B cell (primary cell): ENCODE measurements at regions not wholly inside any gene's neighbourhood (a gene's known extent, or its start where the extent isn't known, plus 50 kb on each side); places are given as distances from the start of the nearest gene placed in this dataset.
"Not testable (repeated sequence)": the region's sequence is repeated elsewhere in the genome, so short reads cannot be mapped to it uniquely, and the experiment has no call there.

Experiments used
- ATAC-seq: fragments of 200-7000 bp; cut with Tn5 transposase; one replicate; pipeline ENCODE4 v1.10.0; 2021; ENCODE audit warnings: low read depth, mild to moderate bottlenecking, moderate number of reproducible peaks, moderate library complexity
- CTCF ChIA-PET: fragments of 350-600 bp; sonication (Branson Sonifier 250); formaldehyde crosslinking; loops from one replicate; lab custom pipeline; 2021; ENCODE audit warnings: antibody characterized with exemption, inconsistent platforms; lab: Charles Lee
- POLR2A ChIA-PET: fragments of 350-600 bp; sonication (Branson Sonifier 250); formaldehyde crosslinking; loops from one replicate; lab custom pipeline; 2021; ENCODE audit warnings: antibody characterized with exemption; lab: Charles Lee
- DNase-seq: peaks from one replicate; pipeline ENCODE4 v3.0.0; 2013
- H2AFZ ChIP-seq: 2 replicates; pipeline ENCODE4 v1.6.1; 2012; ENCODE audit warnings: mild to moderate bottlenecking, low read depth, low read length; ENCODE audit not compliant: insufficient read depth, poor library complexity, severe bottlenecking
- H3K27ac ChIP-seq, 2 donors: 1 replicate in 1 of 2; 2 replicates in 1 of 2; pipeline ENCODE4 v1.5.1; 2012 to 2013; ENCODE audit warnings: low read length in 2 of 2, mild to moderate bottlenecking in 2 of 2, moderate library complexity in 1 of 2
- H3K27me3 ChIP-seq, 4 experiments: fragments of 200-600 bp in 1 of 4; sonication (generic) in 1 of 4; replicated peaks in 1 of 4; 1 replicate in 2 of 4; 2 replicates in 2 of 4; pipeline versions ENCODE4 v1.6.1 to v1.7.0; 2013 to 2016; ENCODE audit warnings: low read length in 3 of 4, mild to moderate bottlenecking in 2 of 4, mixed read lengths in 1 of 4, moderate library complexity in 1 of 4; ENCODE audit not compliant: insufficient read depth in 4 of 4, control insufficient read depth in 3 of 4; ENCODE audit errors: control extremely low read depth in 1 of 4
- H3K36me3 ChIP-seq, 2 experiments: replicated peaks in 1 of 2; 1 replicate in 1 of 2; 2 replicates in 1 of 2; pipeline versions ENCODE4 v1.6.1 to v1.7.1; 2013; ENCODE audit warnings: low read length in 1 of 2; ENCODE audit not compliant: insufficient read depth in 2 of 2, control insufficient read depth in 1 of 2; ENCODE audit errors: control extremely low read depth in 1 of 2, extremely low read depth in 1 of 2
- H3K4me1 ChIP-seq, 2 donors: fragments of 200-600 bp in 1 of 2; sonication (generic) in 1 of 2; 1 replicate in 1 of 2; 2 replicates in 1 of 2; pipeline versions ENCODE4 v1.5.1 to v1.6.1; 2013 to 2017; ENCODE audit warnings: low read length in 2 of 2; ENCODE audit not compliant: control insufficient read depth in 2 of 2, insufficient read depth in 2 of 2
- H3K4me2 ChIP-seq: replicated peaks from 2 replicates; pipeline ENCODE3; 2012; ENCODE audit warnings: mild to moderate bottlenecking, low read depth, low read length; ENCODE audit not compliant: poor library complexity, severe bottlenecking
- H3K4me3 ChIP-seq, 5 experiments: fragments of 200-600 bp in 1 of 5; sonication (generic) in 1 of 5; 1 replicate in 3 of 5; 2 replicates in 2 of 5; pipeline versions ENCODE4 v1.5.1 to v1.7.0; 2011 to 2016; ENCODE audit warnings: low read length in 4 of 5, mild to moderate bottlenecking in 4 of 5, low read depth in 2 of 5, control low read depth in 1 of 5, moderate library complexity in 1 of 5; ENCODE audit not compliant: insufficient read depth in 1 of 5; ENCODE audit errors: control extremely low read depth in 1 of 5, extremely low read depth in 1 of 5
- H3K79me2 ChIP-seq: fragments of 200-600 bp; sonication (generic); one replicate; pipeline ENCODE4 v1.6.0; 2016; ENCODE audit warnings: low read length; ENCODE audit not compliant: control insufficient read depth, insufficient read depth
- H3K9ac ChIP-seq: fragments of 200-600 bp; sonication (generic); 2 replicates; pipeline ENCODE4 v1.6.1; 2017; ENCODE audit warnings: mild to moderate bottlenecking, low read length, moderate library complexity
- H3K9me3 ChIP-seq, 3 donors: one replicate each; pipeline versions ENCODE4 v1.6.1 to v1.7.1; 2013; ENCODE audit warnings: low read length in 2 of 3; ENCODE audit not compliant: control insufficient read depth in 2 of 3, insufficient read depth in 1 of 3; ENCODE audit errors: control extremely low read depth in 1 of 3
- H4K20me1 ChIP-seq: 2 replicates; pipeline ENCODE4 v1.6.0; 2012; ENCODE audit warnings: mild to moderate bottlenecking, low read length; ENCODE audit not compliant: insufficient read depth, control insufficient read depth, poor library complexity, severe bottlenecking
- H3K27ac Mint-ChIP-seq: one replicate; pipeline ENCODE4 v1.8.0; 2021; ENCODE audit warnings: mixed read lengths
- H3K27me3 Mint-ChIP-seq: one replicate; pipeline ENCODE4 v1.8.0; 2021; ENCODE audit warnings: mixed read lengths
- H3K4me1 Mint-ChIP-seq: one replicate; pipeline ENCODE4 v1.8.0; 2021; ENCODE audit warnings: mixed read lengths
- H3K4me3 Mint-ChIP-seq: one replicate; pipeline ENCODE4 v1.8.0; 2021; ENCODE audit warnings: mixed read lengths
- H3K9me3 Mint-ChIP-seq: one replicate; pipeline ENCODE4 v1.8.0; 2022; ENCODE audit warnings: mixed read lengths; ENCODE audit not compliant: insufficient read depth
- CTCF ChIP-seq: fragments of 200-600 bp; IDR thresholded peaks from one replicate; pipeline ENCODE4 v1.8.0; 2022; ENCODE audit warnings: antibody characterized with exemption, mild to moderate bottlenecking
- EZH2 ChIP-seq: IDR thresholded peaks from 2 replicates; pipeline ENCODE4 v1.6.1; 2012; ENCODE audit warnings: borderline replicate concordance, low read depth, mild to moderate bottlenecking, moderate library complexity, low read length; ENCODE audit not compliant: insufficient read depth, poor library complexity, severe bottlenecking
- WGBS: methylation state at CpG from one replicate; pipeline ENCODE4 v1.1.5; 2013; ENCODE audit warnings: missing lambda C conversion rate; ENCODE audit not compliant: insufficient coverage; 5-methylcytosine and 5-hydroxymethylcytosine counted together
- intact Hi-C: fragments of 100-400 bp; cut with micrococcal nuclease; formaldehyde crosslinking; loops from one replicate; pipeline ENCODE4 v1.10.0; 2022

DNA sequence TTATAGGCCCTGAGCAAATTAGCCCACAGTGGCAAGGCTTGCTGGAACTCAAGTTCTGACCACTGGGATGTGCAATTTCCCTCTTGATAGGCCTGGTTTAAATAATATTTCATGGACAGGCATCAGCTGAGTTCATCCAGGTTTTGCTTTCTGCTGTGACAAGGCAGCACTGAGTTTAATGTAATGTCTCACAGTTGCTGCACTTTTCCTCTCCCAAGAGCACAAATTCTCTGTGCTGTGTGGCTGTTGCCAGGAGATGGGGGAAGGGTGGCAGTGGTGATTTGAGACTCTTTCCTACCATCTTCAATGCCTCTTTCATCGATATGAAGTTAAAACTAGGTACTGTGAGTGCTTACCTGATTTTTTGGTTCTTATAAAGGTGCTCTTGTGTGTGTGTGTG, 272.8 kb upstream of the STXBP6 start:
- Histone ChIP-seq H3K4me2 (no peak overlapping the region), H3K27ac (no peak overlapping the region), H3K9me3 (no peaks in the 10 kb centered on the region), H3K9ac (no peak overlapping the region), H2AFZ (no peak overlapping the region), H4K20me1 (no peaks in the 10 kb centered on the region), H3K27me3 (no peaks in the 10 kb centered on the region), H3K4me3 (no peak overlapping the region), H3K79me2 (no peaks in the 10 kb centered on the region), H3K4me1 (no peaks in the 10 kb centered on the region), H3K36me3 (no peaks in the 10 kb centered on the region)
- CTCF ChIA-PET = no interaction called here
- no peaks in the 10 kb centered on the region for H3K9me3 Mint-ChIP-seq
- TF ChIP-seq EZH2 = no peak
- no peak for TF ChIP-seq CTCF
- WGBS = no CpG with 5 or more reads among the region's 1 CpG
- H3K4me1 Mint-ChIP-seq = no peaks in the 10 kb centered on the region
- no peak for DNase-seq
- intact Hi-C loops = no loop called here
- POLR2A ChIA-PET = no interaction called here
- H3K27me3 Mint-ChIP-seq = no peaks in the 10 kb centered on the region
- no peak overlapping the region for H3K27ac Mint-ChIP-seq
- H3K4me3 Mint-ChIP-seq = no peak overlapping the region
- no peak for ATAC-seq

- not testable (repeated sequence) for DNase-seq, H3K27me3 Mint-ChIP-seq
- no CpG with 5 or more reads among the region's 6 CpGs for WGBS
These were observed 266.1 kb upstream of the STXBP6 start for GRCh38 chr14:25316007-25316406.

More at GRCh38 chr14:25316007-25316406, 266.1 kb upstream of the STXBP6 start:
- ATAC-seq, H3K27me3 ChIP-seq, H3K4me1 ChIP-seq, CTCF ChIA-PET, H3K27ac ChIP-seq, H2AFZ ChIP-seq, H4K20me1 ChIP-seq, H3K79me2 ChIP-seq, H3K4me1 Mint-ChIP-seq, intact Hi-C loops, H3K36me3 ChIP-seq, H3K27ac Mint-ChIP-seq, H3K9ac ChIP-seq, H3K4me3 ChIP-seq, H3K9me3 Mint-ChIP-seq, POLR2A ChIA-PET, H3K4me2 ChIP-seq, H3K9me3 ChIP-seq, H3K4me3 Mint-ChIP-seq: not testable (repeated sequence)
